ENCODE measurements at regions not wholly inside any gene's neighbourhood (a gene's known extent, or its start where the extent isn't known, plus 50 kb on each side); places are given as distances from the start of the nearest gene placed in this dataset.

DNA sequence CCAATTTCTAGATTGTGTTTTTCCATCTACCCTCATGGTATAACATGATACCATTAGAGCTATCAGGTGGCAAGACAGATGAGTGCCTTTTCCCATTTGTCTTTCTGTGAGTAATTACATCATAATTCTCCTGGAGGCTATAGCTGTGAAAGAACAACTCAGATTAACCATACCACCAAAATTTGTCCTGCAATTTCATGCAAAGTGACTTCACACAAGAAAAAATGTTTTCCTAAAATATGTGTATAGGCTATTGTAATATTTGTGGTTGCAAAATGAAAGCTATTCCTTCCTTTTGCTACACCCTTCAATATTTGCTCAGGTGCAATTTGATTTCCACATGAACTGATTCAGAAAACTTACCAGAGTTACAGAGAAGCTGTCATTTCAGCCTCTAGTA, 547.7 kb upstream of the ID4 start:
- H3K4me1 ChIP-seq (ENCODE audit: insufficient read depth, low read length) = no peaks in the 10 kb centered on the region
- ATAC-seq (ENCODE audit: insufficient read depth, low read depth) (no peak), DNase-seq (no peak)
- H3K27ac ChIP-seq (ENCODE audit: low read length) = no peak overlapping the region
- H3K79me2 ChIP-seq (ENCODE audit: insufficient read depth, low read length) = no peaks in the 10 kb centered on the region
- no peaks in the 10 kb centered on the region for H3K36me3 ChIP-seq (ENCODE audit: insufficient read depth, low read length)
- H3K27me3 ChIP-seq (ENCODE audit: insufficient read depth, low read length, poor library complexity) = no peaks in the 10 kb centered on the region
- no peak for TF ChIP-seq EZH2 (IDR thresholded peaks at IDR 0.05; ENCODE audit: borderline replicate concordance, low read depth, low read length, severe bottlenecking)
- TF ChIP-seq CTCF (IDR thresholded peaks at IDR 0.05; ENCODE audit: borderline replicate concordance, extremely low read depth, low read length, poor library complexity, severe bottlenecking) = no peak
- H3K9me3 ChIP-seq (ENCODE audit: insufficient read depth, low read length, severe bottlenecking) = no peaks in the 10 kb centered on the region
- no peak overlapping the region for H2AFZ ChIP-seq (ENCODE audit: low read depth, low read length)
- no peak overlapping the region for H3K4me2 ChIP-seq (ENCODE audit: insufficient read depth, low read length)
- no peaks in the 10 kb centered on the region for H4K20me1 ChIP-seq (ENCODE audit: insufficient read depth, low read length)
- no peak overlapping the region for H3K4me3 ChIP-seq (ENCODE audit: low read depth in 1 of 2, low read length in 2 of 2)
- H3K9ac ChIP-seq (ENCODE audit: low read depth, low read length) = no peak overlapping the region

DNA sequence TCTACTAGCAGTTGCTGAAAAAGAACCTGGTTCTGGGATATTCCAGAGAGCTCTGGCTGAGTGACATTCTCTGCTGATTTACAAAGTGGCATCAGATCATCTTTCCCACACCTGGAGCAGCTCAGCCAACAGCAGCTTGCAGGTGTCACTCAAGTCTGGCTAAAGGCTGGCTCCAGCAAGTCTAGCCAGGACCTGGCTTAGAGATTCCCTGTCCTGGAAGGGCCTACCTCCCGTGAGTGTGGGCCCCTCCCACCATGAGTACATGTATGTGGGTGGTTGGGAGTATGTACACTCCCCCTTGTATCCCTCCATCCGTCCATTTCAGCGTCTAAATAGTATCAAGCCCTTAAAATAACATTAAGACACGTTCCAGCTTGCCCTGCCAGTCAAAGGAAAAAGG, 539.3 kb upstream of the ID4 start:
- no peak for ATAC-seq (ENCODE audit: insufficient read depth, low read depth)
- Histone ChIP-seq H3K79me2 (ENCODE audit: insufficient read depth, low read length) (no peaks in the 10 kb centered on the region), H3K9ac (ENCODE audit: low read depth, low read length) (no peak overlapping the region), H3K9me3 (ENCODE audit: insufficient read depth, low read length, severe bottlenecking) (no peaks in the 10 kb centered on the region), H3K27ac (ENCODE audit: low read length) (no peak overlapping the region), H4K20me1 (ENCODE audit: insufficient read depth, low read length) (no peaks in the 10 kb centered on the region), H2AFZ (ENCODE audit: low read depth, low read length) (no peak overlapping the region), H3K4me1 (ENCODE audit: insufficient read depth, low read length) (no peaks in the 10 kb centered on the region), H3K36me3 (ENCODE audit: insufficient read depth, low read length) (no peaks in the 10 kb centered on the region), H3K4me3 (ENCODE audit: low read depth in 1 of 2, low read length in 2 of 2) (no peak overlapping the region), H3K27me3 (ENCODE audit: insufficient read depth, low read length, poor library complexity) (no peaks in the 10 kb centered on the region), H3K4me2 (ENCODE audit: insufficient read depth, low read length) (no peak overlapping the region)
- TF ChIP-seq CTCF (IDR thresholded peaks at IDR 0.05; ENCODE audit: borderline replicate concordance, extremely low read depth, low read length, poor library complexity, severe bottlenecking) = no peak
- TF ChIP-seq EZH2 (IDR thresholded peaks at IDR 0.05; ENCODE audit: borderline replicate concordance, low read depth, low read length, severe bottlenecking) = no peak
- DNase-seq = no peak

GRCh38 chr6:19298421-19298820, 538.7 kb upstream of the ID4 start:
- Histone ChIP-seq H3K4me1 (ENCODE audit: insufficient read depth, low read length) (no peaks in the 10 kb centered on the region), H3K9ac (ENCODE audit: low read depth, low read length) (no peak overlapping the region), H3K36me3 (ENCODE audit: insufficient read depth, low read length) (no peaks in the 10 kb centered on the region), H4K20me1 (ENCODE audit: insufficient read depth, low read length) (no peaks in the 10 kb centered on the region), H2AFZ (ENCODE audit: low read depth, low read length) (no peak overlapping the region), H3K27me3 (ENCODE audit: insufficient read depth, low read length, poor library complexity) (no peaks in the 10 kb centered on the region), H3K4me2 (ENCODE audit: insufficient read depth, low read length) (no peak overlapping the region), H3K9me3 (ENCODE audit: insufficient read depth, low read length, severe bottlenecking) (no peaks in the 10 kb centered on the region), H3K4me3 (ENCODE audit: low read depth in 1 of 2, low read length in 2 of 2) (no peak overlapping the region), H3K27ac (ENCODE audit: low read length) (no peak overlapping the region), H3K79me2 (ENCODE audit: insufficient read depth, low read length) (no peaks in the 10 kb centered on the region)
- TF ChIP-seq EZH2 (IDR thresholded peaks at IDR 0.05; ENCODE audit: borderline replicate concordance, low read depth, low read length, severe bottlenecking) (no peak), CTCF (IDR thresholded peaks at IDR 0.05; ENCODE audit: borderline replicate concordance, extremely low read depth, low read length, poor library complexity, severe bottlenecking) (no peak)
- ATAC-seq (ENCODE audit: insufficient read depth, low read depth) (no peak), DNase-seq (no peak)

DNA sequence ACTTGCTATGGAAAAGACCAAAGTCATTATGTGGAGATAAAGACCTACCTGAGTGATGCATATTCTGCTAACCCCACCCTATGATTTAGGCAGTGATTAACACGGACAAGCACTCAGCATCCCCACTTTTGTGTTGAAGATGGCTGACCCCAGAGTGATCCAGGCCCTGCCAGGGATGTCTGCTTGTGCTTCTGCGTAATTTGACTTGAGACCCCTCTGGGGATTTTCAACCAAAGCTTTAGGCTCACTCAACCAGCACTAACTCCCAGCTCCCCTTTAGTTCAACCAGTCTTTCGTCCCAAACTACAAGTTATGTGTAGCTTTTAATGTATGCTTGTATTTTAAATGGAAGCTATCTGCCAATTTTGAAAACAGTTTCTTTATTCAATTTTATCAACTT, 538.0 kb upstream of the ID4 start:
- no peak for ATAC-seq (ENCODE audit: insufficient read depth, low read depth)
- H3K4me3 ChIP-seq (ENCODE audit: low read depth in 1 of 2, low read length in 2 of 2) = no peak overlapping the region
- TF ChIP-seq CTCF (IDR thresholded peaks at IDR 0.05; ENCODE audit: borderline replicate concordance, extremely low read depth, low read length, poor library complexity, severe bottlenecking) (no peak), EZH2 (IDR thresholded peaks at IDR 0.05; ENCODE audit: borderline replicate concordance, low read depth, low read length, severe bottlenecking) (no peak)
- no peak overlapping the region for H3K9ac ChIP-seq (ENCODE audit: low read depth, low read length)
- no peaks in the 10 kb centered on the region for H3K79me2 ChIP-seq (ENCODE audit: insufficient read depth, low read length)
- H3K4me1 ChIP-seq (ENCODE audit: insufficient read depth, low read length) = no peaks in the 10 kb centered on the region
- H3K9me3 ChIP-seq (ENCODE audit: insufficient read depth, low read length, severe bottlenecking) = no peaks in the 10 kb centered on the region
- no peaks in the 10 kb centered on the region for H3K36me3 ChIP-seq (ENCODE audit: insufficient read depth, low read length)
- H3K27ac ChIP-seq (ENCODE audit: low read length) = no peak overlapping the region
- no peak overlapping the region for H2AFZ ChIP-seq (ENCODE audit: low read depth, low read length)
- no peaks in the 10 kb centered on the region for H4K20me1 ChIP-seq (ENCODE audit: insufficient read depth, low read length)
- H3K4me2 ChIP-seq (ENCODE audit: insufficient read depth, low read length) = no peak overlapping the region
- no peak for DNase-seq
- no peaks in the 10 kb centered on the region for H3K27me3 ChIP-seq (ENCODE audit: insufficient read depth, low read length, poor library complexity)
